RWPE1 (cell line): ENCODE measurements at regions not wholly inside any gene's neighbourhood (a gene's known extent, or its start where the extent isn't known, plus 50 kb on each side); places are given as distances from the start of the nearest gene placed in this dataset.

Experiments used
- CTCF ChIA-PET: fragments of 350-600 bp; sonication (Branson Sonifier 250); formaldehyde crosslinking; extraction: SDS; loops from one replicate; lab custom pipeline; 2021; lab: Yijun Ruan, JAX
- POLR2A ChIA-PET: fragments of 400-600 bp; formaldehyde crosslinking; extraction: SDS; loops from one replicate; lab custom pipeline; 2020; ENCODE audit warnings: antibody characterized with exemption; ENCODE audit not compliant: low non-redundant PET; lab: Yijun Ruan, JAX
- DNase-seq: peaks from one replicate; pipeline ENCODE4 v3.0.0; 2012; ENCODE audit warnings: low spot score
- H3K27ac ChIP-seq: fragments of 450-650 bp; 2 replicates; pipeline ENCODE4 v1.5.1; 2017
- TF ChIP-seq, protein P1 (sequence below): fragments of 450-650 bp; conservative IDR thresholded peaks from 2 replicates; pipeline ENCODE4 v1.5.1; 2017; ENCODE audit warnings: low read depth, mild to moderate bottlenecking

DNA sequence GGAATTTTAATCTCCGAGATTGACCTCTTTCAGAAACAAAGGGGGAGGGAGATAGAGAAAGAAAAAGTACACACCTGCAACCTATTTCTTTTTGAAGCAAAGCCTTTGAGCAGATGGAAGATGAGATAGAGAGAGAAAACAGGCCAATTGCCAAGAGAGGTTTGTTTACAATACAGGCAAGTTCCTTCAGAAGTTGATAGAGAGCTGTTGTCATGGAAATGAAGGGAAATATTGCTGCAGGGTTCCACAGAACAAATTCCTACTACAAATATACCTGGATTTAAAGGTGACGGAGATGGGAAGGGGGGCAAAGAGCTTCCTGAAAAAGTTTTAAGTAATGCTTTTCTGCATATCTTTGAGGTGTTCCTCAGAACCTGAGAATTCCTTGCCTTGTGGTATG, 388.4 kb downstream of the NDFIP2 start:
- POLR2A ChIA-PET: no interaction called here

DNA sequence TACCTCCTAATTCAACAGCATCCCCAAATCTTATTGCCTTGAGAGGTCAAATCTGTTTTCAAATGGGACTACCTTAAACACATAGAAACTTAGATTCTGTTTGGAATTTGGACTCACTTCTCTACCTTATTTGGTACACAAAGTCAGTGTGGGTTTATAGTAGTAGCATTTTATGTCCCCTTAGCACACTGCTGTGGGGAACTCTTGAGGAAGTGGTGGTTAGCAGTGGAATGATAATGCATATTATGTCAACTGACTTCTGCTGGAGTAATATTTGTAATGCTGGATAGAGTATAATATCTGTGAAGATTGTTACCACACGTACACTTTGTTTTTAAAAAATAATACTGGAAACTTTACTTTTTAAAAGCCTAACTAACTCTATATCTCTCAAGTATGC, 386.3 kb downstream of the NDFIP2 start:
- TF ChIP-seq, protein P1, sequence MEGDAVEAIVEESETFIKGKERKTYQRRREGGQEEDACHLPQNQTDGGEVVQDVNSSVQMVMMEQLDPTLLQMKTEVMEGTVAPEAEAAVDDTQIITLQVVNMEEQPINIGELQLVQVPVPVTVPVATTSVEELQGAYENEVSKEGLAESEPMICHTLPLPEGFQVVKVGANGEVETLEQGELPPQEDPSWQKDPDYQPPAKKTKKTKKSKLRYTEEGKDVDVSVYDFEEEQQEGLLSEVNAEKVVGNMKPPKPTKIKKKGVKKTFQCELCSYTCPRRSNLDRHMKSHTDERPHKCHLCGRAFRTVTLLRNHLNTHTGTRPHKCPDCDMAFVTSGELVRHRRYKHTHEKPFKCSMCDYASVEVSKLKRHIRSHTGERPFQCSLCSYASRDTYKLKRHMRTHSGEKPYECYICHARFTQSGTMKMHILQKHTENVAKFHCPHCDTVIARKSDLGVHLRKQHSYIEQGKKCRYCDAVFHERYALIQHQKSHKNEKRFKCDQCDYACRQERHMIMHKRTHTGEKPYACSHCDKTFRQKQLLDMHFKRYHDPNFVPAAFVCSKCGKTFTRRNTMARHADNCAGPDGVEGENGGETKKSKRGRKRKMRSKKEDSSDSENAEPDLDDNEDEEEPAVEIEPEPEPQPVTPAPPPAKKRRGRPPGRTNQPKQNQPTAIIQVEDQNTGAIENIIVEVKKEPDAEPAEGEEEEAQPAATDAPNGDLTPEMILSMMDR: no peak
- DNase-seq: no peak
- CTCF ChIA-PET: no interaction called here
- no peak overlapping the region for H3K27ac ChIP-seq
- POLR2A ChIA-PET: no interaction called here

More for the DNA sequence above, 388.4 kb downstream of the NDFIP2 start:
- TF ChIP-seq, protein P1: no peak
- DNase-seq: no peak
- no peak overlapping the region for H3K27ac ChIP-seq
- CTCF ChIA-PET: no interaction called here

DNA sequence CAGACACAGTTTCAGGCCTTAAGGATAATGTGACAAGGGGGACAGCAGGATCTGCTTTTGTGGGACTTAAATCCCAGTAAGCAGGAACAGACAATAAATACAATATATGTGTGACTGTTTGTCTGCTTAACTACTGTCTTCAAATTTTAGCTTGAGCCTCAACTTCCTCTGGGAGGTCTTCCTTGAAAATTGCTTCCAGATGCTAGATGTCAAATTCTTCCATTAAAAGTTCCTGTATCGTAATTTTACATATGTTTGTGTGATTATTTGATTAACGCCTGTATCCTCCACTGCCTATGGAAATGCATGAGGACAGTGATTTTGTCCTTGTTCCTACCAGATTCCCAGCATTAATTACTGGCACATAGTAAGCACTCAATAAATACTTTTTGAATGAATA, 385.5 kb downstream of the NDFIP2 start:
- TF ChIP-seq, protein P1: no peak
- POLR2A ChIA-PET: no interaction called here
- no peak for DNase-seq
- CTCF ChIA-PET: no interaction called here
- no peak overlapping the region for H3K27ac ChIP-seq

DNA sequence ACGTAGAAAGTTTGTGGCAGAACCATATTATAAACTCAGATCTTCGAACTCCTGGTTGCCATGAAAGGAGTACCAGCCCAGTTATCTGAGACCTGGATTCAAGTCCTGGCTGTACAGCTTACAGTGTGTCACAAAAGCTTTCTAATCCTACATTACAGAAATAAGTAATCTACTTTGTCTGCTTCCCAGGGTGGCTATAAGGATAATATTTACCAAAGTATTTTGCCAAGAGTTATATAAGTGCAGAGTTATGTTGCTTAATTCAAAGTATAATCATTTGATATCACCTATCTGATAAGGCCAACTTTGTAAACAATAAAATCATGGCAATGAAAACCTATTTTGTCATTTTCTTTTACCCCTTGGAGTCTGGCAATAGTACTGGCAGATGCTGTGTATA, 381.6 kb downstream of the NDFIP2 start:
- no peak for DNase-seq
- no peak overlapping the region for H3K27ac ChIP-seq
- CTCF ChIA-PET: no interaction called here
- POLR2A ChIA-PET: no interaction called here
- TF ChIP-seq, protein P1: no peak

DNA sequence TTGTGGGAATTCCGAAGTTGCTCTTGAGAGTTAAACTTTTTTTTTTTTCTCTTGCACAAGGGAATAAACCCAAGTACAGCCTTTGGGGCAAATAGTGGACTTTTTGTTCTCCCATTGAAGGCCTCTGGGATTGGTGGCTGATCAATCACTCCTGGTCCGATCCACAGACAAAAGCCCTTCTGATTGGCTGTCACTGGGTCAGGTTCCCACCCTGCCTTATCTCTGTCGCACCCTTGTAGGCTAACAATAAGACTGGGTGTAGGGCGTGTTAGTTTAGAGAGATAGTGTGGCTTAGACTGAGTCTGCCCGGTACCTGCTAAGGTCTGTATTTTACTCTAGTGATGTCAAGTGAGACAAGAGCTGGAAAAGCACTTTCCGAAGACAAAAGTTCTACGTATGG, 380.8 kb downstream of the NDFIP2 start:
- H3K27ac ChIP-seq: no peak overlapping the region
- CTCF ChIA-PET: interaction anchor here (0.6 kb wide), 1 partner anchor 137 kb away, joined by 6 read pairs; no protein-coding TSS in a partner anchor
- DNase-seq: no peak
- TF ChIP-seq, protein P1: no peak
- POLR2A ChIA-PET: no interaction called here

DNA sequence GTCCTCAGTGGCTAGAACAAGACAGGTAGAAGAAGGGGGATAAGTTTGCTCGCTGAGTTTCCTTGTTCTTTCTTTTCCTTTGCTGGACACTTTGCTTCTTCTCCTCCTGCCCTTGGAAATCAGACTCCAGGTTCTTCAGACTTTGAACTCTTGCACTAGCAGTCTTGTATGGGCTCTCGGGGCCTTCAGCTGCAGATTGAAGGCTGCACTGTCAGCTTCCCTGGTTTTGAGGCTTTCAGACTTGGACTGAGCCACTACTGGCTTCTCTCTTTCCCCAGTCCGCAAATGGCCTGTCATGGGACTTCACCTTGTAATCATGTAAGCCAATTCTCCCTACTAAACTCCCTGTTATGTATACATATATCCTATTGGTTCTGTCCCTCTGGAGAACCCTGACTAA, 379.8 kb downstream of the NDFIP2 start:
- H3K27ac ChIP-seq: no peak overlapping the region
- POLR2A ChIA-PET: no interaction called here
- no peak for DNase-seq
- CTCF ChIA-PET: no interaction called here
- TF ChIP-seq, protein P1: no peak

DNA sequence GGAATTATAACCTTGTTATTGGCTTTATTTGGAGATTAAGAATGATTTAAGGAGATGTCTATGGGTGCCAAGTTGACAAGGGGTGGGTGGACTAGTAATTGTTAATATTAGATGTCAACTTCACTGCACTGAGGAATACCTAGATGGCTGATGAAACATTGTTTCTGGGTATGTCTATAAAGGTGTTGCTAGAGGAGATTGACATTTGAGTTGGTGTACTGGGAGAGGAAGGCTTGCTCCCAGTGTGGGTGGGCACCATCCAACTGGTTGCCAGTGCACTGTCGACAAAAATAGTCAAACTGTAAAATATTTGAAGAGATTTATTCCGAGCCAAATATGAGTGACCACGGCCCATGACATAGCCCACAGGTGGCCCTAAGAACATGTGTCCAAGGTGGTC, 378.8 kb downstream of the NDFIP2 start:
- no peak for DNase-seq
- ChIA-PET POLR2A (no interaction called here), CTCF (no interaction called here)
- TF ChIP-seq, protein P1: no peak
- no peak overlapping the region for H3K27ac ChIP-seq
